ENCODE measurements at regions not wholly inside any gene's neighbourhood (a gene's known extent, or its start where the extent isn't known, plus 50 kb on each side); places are given as distances from the start of the nearest gene placed in this dataset.
"Not testable (repeated sequence)": the region's sequence is repeated elsewhere in the genome, so short reads cannot be mapped to it uniquely, and the experiment has no call there.

DNA sequence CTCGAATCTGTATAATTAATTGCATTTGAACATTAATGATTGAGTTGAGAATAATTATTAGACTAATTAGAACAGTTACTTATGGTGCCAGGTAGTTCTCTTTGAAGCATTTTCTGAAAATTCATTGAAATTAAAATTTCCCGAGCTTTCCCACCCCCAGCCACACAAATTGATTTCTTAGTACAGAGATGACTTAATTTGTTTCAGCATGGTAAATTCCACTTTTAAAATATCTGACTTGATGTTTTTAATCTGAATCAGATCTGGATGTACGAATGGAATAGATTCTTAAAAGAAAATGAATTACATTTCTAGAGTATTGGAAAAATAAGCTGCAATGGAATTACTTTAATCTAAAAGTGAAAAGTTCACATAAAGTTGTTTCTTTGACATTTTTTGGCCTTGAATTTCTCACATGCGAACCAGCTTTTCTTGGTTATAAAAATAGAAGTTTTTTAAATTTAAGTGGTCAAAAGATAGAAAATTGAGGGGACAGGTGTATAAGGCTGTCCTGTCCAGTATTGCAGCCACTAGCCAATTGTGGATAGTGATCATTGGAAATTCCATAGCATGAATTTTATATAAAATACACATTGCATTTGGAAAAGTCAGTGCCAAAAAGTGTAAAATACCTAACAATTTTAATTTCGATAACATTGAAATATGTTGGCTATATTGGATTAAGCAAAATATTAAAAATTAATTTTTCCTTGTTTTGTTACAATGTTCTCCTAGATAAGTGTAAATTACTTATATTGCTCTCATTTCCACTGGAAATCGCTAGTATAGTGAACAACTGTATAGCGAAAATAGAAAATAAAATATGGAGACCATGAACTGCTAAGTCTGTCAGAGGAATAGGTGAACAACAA, 102.9 kb downstream of the OR2B2 start:
- ATAC-seq, result no peak
- intact Hi-C loops (cut with DNase I), result no loop called here
- no peak for DNase-seq (ENCODE audit: low spot score)

DNA sequence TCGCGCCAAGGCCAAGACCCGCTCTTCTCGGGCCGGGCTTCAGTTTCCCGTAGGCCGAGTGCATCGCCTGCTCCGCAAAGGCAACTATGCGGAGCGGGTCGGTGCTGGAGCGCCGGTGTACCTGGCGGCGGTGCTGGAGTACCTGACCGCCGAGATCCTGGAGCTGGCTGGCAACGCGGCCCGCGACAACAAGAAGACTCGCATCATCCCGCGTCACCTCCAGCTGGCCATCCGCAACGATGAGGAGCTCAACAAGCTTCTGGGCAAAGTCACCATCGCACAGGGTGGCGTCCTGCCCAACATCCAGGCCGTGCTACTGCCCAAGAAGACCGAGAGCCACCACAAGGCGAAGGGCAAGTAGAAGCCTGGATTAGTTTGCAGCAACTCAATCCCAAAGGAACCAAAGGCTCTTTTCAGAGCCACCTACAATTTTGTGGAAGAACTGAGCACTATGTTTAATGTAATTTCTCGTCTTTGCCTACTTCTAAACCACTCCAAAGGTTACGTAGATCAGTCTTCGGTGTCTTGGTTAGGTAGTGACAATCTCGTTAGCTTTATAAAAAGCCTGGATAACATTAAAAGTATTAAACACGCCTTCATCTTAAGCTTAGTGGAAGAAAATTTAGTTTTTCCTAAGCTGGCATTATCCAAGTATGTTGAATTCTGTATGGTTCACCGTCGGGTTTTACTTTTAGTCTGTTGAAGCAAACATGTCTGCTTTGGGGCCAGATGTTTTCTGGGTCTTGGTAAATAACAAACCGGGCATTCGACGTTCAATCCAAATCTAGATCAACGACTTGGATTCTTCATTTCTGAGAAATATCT, 103.7 kb downstream of the OR2B2 start:
- peak; percentile 7 for ATAC-seq
- intact Hi-C loops (cut with DNase I); DNase-seq (ENCODE audit: low spot score): not testable (repeated sequence)

DNA sequence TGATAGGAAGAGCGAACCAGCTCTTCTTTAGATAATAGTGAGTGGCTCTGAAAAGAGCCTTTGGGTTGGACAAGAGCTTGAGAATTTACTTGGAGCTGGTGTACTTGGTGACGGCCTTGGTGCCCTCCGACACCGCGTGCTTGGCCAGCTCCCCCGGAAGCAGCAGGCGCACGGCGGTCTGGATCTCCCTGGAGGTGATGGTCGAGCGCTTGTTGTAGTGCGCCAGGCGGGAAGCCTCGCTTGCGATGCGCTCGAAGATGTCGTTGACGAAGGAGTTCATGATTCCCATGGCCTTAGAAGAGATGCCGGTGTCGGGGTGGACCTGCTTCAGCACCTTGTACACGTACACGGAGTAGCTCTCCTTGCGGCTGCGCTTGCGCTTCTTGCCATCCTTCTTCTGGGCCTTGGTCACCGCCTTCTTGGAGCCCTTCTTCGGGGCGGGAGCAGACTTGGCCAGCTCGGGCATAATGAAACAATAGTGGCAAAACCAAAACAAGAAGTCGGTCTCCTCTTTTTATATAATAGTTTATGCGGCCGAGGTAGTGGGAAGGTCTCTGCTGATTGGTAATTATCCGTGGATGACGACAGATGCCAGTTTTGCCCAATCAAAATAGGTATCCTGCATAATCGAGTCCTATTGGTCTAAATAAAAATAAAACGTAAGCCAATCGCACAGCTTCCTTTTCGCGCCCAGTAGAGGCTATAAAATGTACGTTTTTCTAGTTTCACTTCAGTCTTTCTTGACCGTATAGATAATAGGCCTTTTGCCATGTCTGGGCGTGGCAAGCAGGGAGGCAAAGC, 104.6 kb downstream of the OR2B2 start:
- intact Hi-C loops (cut with DNase I), result not testable (repeated sequence)
- DNase-seq (ENCODE audit: low spot score) (peak; percentile 69), ATAC-seq (peak; percentile 93)

DNA sequence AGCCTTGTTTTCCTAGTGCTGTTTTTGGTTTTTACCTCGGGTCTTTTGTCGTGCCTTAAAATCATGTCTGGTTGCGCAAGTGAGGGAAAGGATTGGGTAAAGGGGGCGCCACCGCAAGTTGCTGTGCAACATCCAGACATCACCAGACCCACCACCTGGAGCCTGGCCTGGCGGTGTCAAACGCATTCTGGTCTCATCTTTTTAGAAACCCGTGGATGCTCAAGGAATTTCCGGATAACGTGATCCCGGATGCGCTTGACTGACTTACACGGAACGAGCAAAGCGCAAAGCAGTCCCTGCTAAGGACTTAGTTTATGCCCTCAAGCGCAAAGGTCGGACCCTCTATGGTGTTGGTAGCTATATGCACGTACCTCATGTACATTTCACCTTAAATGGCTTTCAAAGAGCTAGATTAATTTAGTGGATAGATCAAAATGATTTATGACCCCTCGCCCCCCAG, 105.2 kb downstream of the OR2B2 start:
- intact Hi-C loops (cut with DNase I), result no loop called here
- ATAC-seq (peak; percentile 10), DNase-seq (ENCODE audit: low spot score) (no peak)

DNA sequence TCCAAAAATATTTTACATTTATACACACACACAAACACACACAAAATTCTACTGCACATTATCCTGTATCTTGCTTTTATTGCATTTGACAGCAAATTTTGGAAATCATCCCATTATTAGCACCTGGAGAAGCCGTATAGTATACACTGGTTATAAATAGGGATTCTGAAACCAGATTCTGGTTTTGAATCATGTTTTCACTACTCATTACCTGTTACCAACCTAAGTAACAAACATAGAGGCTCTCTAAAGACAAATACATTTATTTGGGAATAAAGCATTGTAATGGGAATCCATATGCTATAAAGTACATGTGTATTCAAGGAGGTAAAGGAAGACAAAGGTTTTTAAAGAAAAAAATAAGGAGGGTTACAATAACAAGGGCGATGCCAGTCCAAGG, 106.8 kb downstream of the OR2B2 start:
- intact Hi-C loops (cut with DNase I), result no loop called here
- ATAC-seq (no peak), DNase-seq (ENCODE audit: low spot score) (no peak)

DNA sequence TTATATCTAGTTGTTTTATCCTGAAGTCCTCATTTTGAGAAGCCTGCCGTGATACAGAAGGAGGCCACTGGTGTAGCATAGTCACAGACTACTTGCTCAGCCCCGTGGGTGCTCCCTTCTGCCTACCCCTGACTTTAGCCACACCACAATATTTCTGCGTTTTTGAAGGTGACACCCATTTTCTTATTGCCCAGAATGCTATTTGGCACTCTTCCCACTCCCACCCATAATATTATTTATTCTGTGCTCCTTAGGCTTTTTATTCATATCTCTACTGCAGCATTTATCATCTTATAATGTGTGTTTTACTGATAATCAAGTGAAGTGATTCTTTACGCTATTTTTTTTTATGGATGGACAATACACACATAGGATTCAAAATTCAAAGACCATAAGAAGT, 107.3 kb downstream of the OR2B2 start:
- ATAC-seq, result no peak
- intact Hi-C loops (cut with DNase I), result no loop called here
- no peak for DNase-seq (ENCODE audit: low spot score)

DNA sequence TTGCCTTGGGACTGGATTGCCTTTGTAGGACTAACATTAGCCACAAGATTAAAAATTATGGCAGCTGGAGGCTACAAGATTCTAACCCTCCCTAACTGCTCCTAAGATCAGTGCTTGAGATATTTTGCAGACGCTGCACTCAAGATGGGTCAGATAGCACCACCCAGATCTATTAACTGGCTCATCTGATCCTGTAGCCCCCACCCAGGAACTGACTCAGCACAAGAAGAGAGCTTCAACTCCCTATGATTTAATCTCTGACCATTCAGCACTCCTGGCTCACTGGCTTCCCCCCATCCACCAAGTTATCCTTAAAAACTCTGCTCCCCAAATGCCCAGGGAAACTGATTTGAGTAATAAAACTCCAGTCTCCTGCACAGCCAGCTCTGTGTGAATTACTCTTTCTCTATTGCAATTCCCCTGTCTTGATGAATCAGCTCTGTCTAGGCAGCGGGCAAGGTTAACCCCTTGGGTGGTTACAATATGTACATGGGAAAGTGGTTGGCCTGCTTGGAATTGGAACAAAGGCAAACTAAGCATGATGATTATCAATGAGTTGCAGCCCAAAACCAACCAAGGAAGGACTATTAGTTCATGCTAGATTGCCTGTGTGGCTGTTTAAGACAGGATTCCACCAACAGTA, 111.3 kb downstream of the OR2B2 start:
- intact Hi-C loops (cut with DNase I), result no loop called here
- no peak for DNase-seq (ENCODE audit: low spot score)
- no peak for ATAC-seq

DNA sequence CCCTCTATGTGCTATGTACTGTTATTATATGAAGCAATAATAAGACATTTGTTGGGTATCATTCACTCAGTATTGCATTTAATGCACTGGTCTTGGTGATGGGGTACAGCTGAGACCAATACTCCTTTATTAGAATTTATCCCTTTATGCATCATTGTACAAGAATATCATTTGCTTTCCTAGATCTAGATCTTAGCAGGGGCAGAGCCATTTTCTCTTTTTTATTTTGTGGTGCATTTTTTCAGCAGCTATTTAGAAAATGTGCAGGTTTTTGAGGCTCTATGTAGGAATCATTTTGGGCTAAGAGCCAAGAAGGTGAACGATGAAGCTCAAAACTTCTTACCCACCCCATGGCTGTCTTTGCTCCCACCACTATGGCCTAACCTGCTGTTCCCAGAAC, 114.2 kb downstream of the OR2B2 start:
- DNase-seq (ENCODE audit: low spot score), result no peak
- intact Hi-C loops (cut with DNase I), result no loop called here
- no peak for ATAC-seq

DNA sequence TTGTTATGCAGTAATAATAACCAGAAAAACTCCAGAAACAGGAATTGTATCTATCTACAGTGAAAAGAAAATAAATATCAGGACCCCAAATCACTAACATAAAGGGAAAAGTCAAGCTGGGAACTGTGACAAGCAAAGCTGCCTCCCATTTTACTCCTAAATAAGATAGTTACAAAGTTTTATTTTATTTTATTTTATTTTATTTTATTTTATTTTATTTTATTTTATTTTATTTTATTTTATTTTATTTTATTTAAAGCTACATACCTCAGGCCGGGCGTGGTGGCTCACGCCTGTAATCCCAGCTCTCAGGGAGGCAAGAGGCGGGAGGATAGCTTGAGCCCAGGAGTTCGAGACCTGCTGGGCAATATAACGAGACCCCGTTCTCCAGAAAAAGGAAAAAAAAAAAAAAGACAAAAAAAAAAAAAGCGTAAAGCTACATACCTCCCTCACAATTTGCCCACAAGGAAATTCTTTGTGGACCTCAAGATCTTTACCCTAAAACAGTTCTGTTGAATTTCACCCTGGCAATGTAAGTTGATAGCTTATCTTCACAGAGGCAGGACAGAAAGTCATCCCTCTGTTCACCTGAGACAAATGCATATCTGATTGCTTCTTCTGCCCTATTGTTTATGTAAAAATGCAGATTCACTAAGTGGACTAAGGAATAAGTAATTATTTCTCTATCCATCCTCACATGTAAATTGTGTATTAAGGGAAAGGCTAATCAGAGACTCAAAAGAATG, 115.3 kb downstream of the OR2B2 start:
- ATAC-seq; intact Hi-C loops (cut with DNase I); DNase-seq (ENCODE audit: low spot score): not testable (repeated sequence)

DNA sequence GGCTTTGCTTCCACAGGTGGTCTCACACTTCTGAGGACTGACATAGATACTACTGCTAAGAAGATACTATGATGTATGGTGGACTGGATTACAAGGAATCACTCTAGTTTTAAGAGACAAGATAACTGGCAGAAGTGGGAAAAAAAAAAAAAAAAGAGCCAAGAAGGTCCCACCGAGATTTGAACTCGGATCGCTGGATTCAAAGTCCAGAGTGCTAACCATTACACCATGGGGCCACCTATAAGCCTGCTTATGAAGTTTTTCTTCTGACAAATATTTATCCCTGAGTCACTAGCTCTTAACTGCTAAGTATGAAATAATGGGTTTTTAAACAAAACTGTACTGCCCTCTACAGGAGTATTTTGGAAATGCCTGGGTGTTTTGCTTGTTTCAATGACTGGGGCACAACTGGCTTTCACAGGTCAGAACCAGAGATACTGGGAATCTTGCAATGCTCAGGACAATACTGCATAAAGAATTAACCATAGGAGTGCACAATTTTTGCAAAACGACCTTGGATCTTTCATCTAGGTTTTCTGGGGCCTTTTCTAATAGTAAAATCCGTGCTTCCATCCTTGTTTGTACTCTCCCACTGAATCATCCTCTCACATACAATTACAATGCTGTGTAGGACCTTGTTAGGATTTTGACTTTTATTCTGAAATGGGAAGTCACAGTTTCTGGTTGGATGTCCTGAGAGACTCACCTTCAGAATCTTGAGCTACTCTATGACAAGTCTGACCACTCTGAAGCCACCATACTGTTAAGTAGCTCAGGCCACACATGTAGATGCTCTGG, 116.3 kb downstream of the OR2B2 start:
- intact Hi-C loops (cut with DNase I), result no loop called here
- peak; percentile 70 for ATAC-seq
- no peak for DNase-seq (ENCODE audit: low spot score)

DNA sequence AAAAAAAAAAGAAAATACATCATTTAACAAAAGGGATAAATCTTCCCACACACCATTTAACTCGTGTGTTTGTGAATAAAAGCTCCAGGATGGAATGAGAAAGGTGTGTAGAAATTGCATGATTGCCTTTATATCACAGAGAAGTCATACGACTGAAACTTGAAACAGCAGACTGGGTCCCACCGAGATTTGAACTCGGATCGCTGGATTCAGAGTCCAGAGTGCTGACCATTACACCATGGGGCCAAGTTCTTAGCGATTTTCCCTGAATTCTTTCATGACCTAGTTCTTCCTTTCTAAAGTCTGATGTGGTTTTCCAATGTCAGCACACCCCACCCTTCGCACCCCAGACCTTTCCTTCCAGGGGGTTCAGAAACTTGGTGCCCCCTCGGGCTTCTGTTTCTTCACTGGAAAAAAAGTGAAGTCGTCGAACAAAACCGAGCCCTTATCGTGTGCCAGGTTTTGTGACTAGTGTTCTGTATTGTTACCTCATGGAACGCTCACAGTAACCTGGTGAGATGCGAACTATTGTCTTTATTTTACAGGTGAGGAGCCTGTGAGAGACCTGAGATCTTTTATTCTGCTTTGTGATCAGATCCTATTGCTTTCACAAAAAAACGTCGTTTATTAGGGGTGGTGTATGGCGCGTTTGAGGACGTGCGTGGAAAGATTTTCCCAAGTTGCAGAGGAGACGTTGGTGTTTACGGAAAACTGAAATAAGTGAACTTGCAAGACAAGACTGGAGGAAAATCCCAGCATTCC, 120.8 kb downstream of the OR2B2 start:
- peak; percentile 86 for ATAC-seq
- intact Hi-C loops (cut with DNase I), result no loop called here
- DNase-seq (ENCODE audit: low spot score), result peak; percentile 78

DNA sequence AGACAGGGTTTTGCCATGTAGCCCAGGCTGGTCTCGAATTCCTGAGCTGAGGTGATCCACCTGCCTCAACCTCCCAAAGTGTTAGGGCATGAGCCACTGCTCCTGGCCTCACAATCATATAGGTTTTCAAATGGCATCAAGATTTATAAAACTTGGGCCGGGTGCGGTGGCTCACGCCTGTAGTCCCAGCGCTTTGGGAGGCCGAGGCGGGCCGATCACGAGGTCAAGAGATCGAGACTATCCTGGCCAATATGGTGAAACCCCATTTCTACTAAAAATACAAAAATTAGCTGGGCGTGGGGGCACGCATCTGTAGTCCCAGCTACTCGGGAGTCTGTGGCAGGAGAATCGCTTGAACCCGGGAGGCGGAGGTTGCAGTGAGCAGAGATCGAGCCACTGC, 123.8 kb downstream of the OR2B2 start:
- ATAC-seq; intact Hi-C loops (cut with DNase I); DNase-seq (ENCODE audit: low spot score): not testable (repeated sequence)

DNA sequence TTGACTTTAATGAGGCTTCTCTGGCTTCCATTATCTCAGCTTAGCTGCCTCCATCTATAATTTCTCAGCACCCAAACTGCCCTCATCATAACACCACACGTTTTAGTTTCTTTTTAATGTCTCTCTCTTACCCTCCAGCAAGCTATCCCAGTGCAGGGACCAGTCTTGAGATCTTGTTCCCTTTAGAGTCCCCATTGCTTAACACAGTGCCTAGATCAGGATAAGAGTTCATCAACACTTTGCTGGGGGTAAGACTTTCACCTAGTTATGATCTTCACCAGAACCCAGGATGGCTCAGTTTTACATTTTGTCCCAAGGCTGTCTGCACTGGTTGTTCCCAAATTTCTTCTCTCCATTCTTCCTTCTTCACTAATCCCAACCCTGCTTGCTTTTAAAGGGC, 126.1 kb downstream of the OR2B2 start:
- ATAC-seq (no peak), DNase-seq (ENCODE audit: low spot score) (no peak)
- intact Hi-C loops (cut with DNase I), result no loop called here

DNA sequence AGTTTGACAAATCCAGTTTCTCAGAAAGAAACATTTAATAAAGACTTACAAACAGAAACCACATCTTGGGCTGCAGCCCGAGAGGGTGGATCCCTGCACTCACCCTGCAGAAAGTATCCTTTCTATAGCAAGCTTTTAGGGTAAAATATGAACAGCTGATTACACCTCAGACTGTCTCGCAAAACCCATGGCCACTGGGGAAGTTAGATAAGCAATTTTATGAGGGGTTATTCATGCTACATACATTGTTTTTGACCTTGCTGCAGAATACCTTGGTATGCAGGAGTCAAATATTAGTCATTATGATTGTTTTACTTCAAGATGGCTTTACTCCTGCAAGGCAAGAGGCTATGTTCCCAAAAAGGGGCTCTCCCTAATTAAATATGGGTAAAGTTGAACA, 126.9 kb downstream of the OR2B2 start:
- ATAC-seq (no peak), DNase-seq (ENCODE audit: low spot score) (no peak)
- intact Hi-C loops (cut with DNase I), result no loop called here

DNA sequence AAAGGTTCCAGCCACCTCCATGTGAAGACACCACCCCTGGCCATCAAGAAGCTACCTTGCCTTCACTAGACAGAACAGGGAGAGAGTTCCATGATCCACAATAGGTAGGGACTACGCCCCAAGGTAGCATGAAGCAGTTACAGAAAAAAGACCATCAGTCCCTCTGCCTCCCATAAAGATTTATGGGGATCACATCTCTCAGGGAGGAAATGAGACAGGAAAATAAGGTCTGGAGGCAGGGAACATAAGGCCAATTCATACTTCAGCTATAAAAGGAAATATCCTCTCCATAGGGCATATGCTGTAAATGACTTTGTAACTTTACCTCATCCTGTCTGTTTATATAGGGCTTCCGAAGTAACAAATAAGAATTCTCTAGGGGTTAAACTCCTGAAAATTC, 129.4 kb downstream of the OR2B2 start:
- DNase-seq (ENCODE audit: low spot score) (no peak), ATAC-seq (no peak)
- intact Hi-C loops (cut with DNase I), result no loop called here

DNA sequence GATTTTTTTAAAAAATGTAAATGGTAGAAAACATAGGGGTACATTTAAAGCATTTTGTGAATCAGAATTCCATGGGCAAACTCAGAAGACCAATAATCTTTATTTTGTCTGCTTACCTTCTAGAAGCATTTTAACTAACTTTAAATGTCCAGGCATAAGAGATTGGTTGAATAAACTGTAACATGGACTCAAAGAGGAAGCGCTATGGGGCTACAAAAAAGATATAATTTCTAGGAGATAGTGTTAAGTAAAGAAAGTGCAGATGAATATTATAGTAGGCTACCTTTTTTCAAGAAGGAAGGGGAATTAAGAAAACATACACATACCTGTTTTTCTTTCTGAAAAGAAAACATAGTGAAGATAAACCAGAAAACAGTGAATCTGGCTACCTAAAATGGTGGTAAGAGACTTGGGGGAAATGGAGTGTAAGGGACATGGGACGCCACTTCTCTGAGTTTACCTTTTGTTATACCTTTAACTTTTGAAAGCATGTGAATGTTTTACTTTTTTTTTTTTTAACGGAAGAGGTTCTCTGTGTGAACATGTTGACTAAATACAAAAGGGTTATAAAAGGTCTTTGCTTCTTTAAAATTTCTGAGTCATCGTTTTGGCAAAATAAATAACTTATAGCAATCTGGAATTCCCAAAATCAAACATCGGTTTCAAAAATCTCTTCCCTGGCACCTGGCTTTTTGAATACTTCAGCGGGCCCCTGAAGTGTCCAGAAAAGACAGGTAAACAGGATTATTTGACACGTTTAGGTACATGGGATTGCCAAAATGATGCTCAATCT, 133.4 kb downstream of the OR2B2 start:
- DNase-seq (ENCODE audit: low spot score) (no peak), ATAC-seq (no peak)
- intact Hi-C loops (cut with DNase I), result no loop called here
